Suprapubic skin (tissue), 3 donors: ENCODE measurements at regions not wholly inside any gene's neighbourhood (a gene's known extent, or its start where the extent isn't known, plus 50 kb on each side); places are given as distances from the start of the nearest gene placed in this dataset.

Experiments
- EP300 ChIP-seq: sonication (generic); formaldehyde crosslinking; IDR thresholded peaks from one replicate; pipeline ENCODE4 v1.6.1; 2017; ENCODE audit warnings: antibody characterized with exemption
- POLR2A ChIP-seq, 2 donors: fragments of 450-650 bp; IDR thresholded peaks; one replicate each; pipeline ENCODE4 v1.6.1; 2017; ENCODE audit warnings: antibody characterized with exemption in 2 of 2, mild to moderate bottlenecking in 2 of 2, moderate library complexity in 2 of 2
- TF ChIP-seq, protein P1 (sequence below), 2 donors: fragments of 200-600 bp in 1 of 2; fragments of 450-650 bp in 1 of 2; sonication (generic) in 1 of 2; IDR thresholded peaks; one replicate each; pipeline ENCODE4 v1.5.1; 2016 to 2019; ENCODE audit warnings: antibody characterized with exemption in 2 of 2, mild to moderate bottlenecking in 1 of 2, moderate library complexity in 1 of 2

DNA sequence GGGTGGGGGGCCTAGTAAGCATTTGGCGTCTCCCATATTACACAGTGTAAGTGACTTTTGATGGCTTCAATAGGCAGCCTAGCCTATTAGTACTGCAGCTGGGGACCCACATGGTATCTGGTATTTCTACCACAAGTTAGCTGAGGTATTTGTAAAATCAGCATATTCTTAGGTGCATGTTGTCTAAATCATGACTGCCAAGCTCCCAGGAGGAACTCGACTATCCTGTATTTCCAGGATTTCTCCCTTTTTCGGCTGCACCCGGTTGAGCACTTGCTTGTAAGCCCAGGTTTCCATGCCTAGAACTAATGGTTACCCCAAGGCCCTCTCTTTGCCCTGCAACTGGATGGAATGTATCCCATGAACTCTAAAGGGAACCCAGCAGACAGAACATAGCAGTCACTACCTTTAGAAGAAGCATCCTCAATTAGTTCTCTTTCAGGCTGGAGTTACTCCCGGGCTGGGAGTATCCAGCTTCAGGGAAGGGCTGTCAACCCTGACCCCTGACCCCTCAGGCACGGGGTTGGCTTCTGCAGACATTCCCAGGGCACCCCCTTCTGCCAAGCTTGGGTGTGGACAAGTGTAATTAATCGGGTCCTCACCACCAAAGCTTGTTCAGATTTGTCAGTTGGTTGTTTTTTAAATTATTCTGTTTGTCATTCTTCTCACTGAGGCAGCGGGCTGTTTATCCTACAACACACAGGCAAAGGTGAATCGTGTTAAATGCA lies 90.3 kb upstream of the PARD3 start:
- TF ChIP-seq EP300 (no peak), POLR2A (IDR thresholded peaks at IDR 0.05) (no peak)
- TF ChIP-seq, protein P1, sequence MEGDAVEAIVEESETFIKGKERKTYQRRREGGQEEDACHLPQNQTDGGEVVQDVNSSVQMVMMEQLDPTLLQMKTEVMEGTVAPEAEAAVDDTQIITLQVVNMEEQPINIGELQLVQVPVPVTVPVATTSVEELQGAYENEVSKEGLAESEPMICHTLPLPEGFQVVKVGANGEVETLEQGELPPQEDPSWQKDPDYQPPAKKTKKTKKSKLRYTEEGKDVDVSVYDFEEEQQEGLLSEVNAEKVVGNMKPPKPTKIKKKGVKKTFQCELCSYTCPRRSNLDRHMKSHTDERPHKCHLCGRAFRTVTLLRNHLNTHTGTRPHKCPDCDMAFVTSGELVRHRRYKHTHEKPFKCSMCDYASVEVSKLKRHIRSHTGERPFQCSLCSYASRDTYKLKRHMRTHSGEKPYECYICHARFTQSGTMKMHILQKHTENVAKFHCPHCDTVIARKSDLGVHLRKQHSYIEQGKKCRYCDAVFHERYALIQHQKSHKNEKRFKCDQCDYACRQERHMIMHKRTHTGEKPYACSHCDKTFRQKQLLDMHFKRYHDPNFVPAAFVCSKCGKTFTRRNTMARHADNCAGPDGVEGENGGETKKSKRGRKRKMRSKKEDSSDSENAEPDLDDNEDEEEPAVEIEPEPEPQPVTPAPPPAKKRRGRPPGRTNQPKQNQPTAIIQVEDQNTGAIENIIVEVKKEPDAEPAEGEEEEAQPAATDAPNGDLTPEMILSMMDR (IDR thresholded peaks at IDR 0.05): no peak
